Caco-2 (cell line): ENCODE measurements at regions not wholly inside any gene's neighbourhood (a gene's known extent, or its start where the extent isn't known, plus 50 kb on each side); places are given as distances from the start of the nearest gene placed in this dataset.

Experiments used
- BruUV-seq: library from RNA; stranded (reverse); fragments of 400-500 nt; replicated peaks from 2 replicates; lab custom pipeline; 2021; lab: Mats Ljungman, UMichigan
- CTCF ChIA-PET: fragments of 300-600 bp; sonication (Branson Sonifier 250); formaldehyde crosslinking; loops from one replicate; lab custom pipeline; 2022; ENCODE audit warnings: antibody characterized with exemption; lab: Charles Lee
- POLR2A ChIA-PET: fragments of 300-600 bp; sonication (Branson Sonifier 250); formaldehyde crosslinking; loops from one replicate; lab custom pipeline; 2022; ENCODE audit warnings: antibody characterized with exemption; lab: Charles Lee
- DNase-seq, 2 experiments: peaks; one replicate each; pipeline versions ENCODE4 v3.0.0 to v3.0.0-alpha.2; 2020 to 2022
- H3K27me3 ChIP-seq: replicated peaks from 2 replicates; pipeline ENCODE4 v1.6.0; 2011; ENCODE audit warnings: low read length; ENCODE audit not compliant: control insufficient read depth, insufficient read depth
- H3K36me3 ChIP-seq: 2 replicates; pipeline ENCODE4 v1.5.1; 2011; ENCODE audit warnings: low read length; ENCODE audit not compliant: control insufficient read depth, insufficient read depth
- H3K4me1 ChIP-seq: fragments of 250-450 bp; sonication (Bioruptor Pico); 2 replicates; pipeline ENCODE4 v1.5.1; 2020; ENCODE audit warnings: mild to moderate bottlenecking
- H3K4me3 ChIP-seq: 2 replicates; pipeline ENCODE4 v1.5.1; 2011; ENCODE audit warnings: low read depth, mild to moderate bottlenecking, control low read depth, low read length
- H3K9me3 ChIP-seq: fragments of 250-450 bp; sonication (Bioruptor Pico); 2 replicates; pipeline ENCODE4 v1.5.1; 2020; ENCODE audit warnings: mild to moderate bottlenecking, moderate library complexity
- H3K27ac Mint-ChIP-seq: one replicate; pipeline ENCODE4 v1.8.0; 2022; ENCODE audit warnings: mixed read lengths; ENCODE audit not compliant: unreplicated experiment
- H3K27me3 Mint-ChIP-seq: one replicate; pipeline ENCODE4 v1.8.0; 2022; ENCODE audit warnings: mixed read lengths; ENCODE audit not compliant: insufficient read depth, unreplicated experiment
- H3K36me3 Mint-ChIP-seq: one replicate; pipeline ENCODE4 v1.8.0; 2022; ENCODE audit warnings: mild to moderate bottlenecking, mixed read lengths; ENCODE audit not compliant: insufficient read depth, unreplicated experiment
- H3K4me1 Mint-ChIP-seq: one replicate; pipeline ENCODE4 v1.8.0; 2022; ENCODE audit warnings: low read depth, mixed read lengths; ENCODE audit not compliant: unreplicated experiment
- H3K4me3 Mint-ChIP-seq: one replicate; pipeline ENCODE4 v1.8.0; 2022; ENCODE audit warnings: mild to moderate bottlenecking, moderate library complexity, mixed read lengths; ENCODE audit not compliant: unreplicated experiment
- H3K9me3 Mint-ChIP-seq: one replicate; pipeline ENCODE4 v1.8.0; 2022; ENCODE audit warnings: mixed read lengths; ENCODE audit not compliant: unreplicated experiment
- CTCF ChIP-seq, 2 experiments: fragments of 200-600 bp in 1 of 2; IDR thresholded peaks; 1 replicate in 1 of 2; 2 replicates in 1 of 2; pipeline versions ENCODE4 v1.5.1 to v1.8.0; 2011 to 2022; ENCODE audit warnings: antibody characterized with exemption in 1 of 2, control low read depth in 1 of 2, inconsistent platforms in 1 of 2, low read depth in 1 of 2, low read length in 1 of 2, mild to moderate bottlenecking in 1 of 2, moderate library complexity in 1 of 2; ENCODE audit not compliant: insufficient read depth in 1 of 2, severe bottlenecking in 1 of 2, unreplicated experiment in 1 of 2
- intact Hi-C: fragments of 100-400 bp; cut with micrococcal nuclease; formaldehyde crosslinking; loops from one replicate; pipeline ENCODE4 v1.10.0; 2022; ENCODE audit not compliant: unreplicated experiment

- no TSS peak for BruUV-seq
- no peak for DNase-seq
- Histone ChIP-seq H3K27me3 (no peaks in the 10 kb centered on the region), H3K9me3 (no peaks in the 10 kb centered on the region), H3K36me3 (no peaks in the 10 kb centered on the region), H3K4me1 (no peaks in the 10 kb centered on the region), H3K4me3 (no peak overlapping the region)
- no peak for TF ChIP-seq CTCF (IDR thresholded peaks at IDR 0.05; ENCODE audit: insufficient read depth in 1 of 2, low read depth in 1 of 2, low read length in 1 of 2, severe bottlenecking in 1 of 2, unreplicated experiment in 1 of 2)
- intact Hi-C loops, result no loop called here
- POLR2A ChIA-PET, result no interaction called here
- Mint-ChIP-seq H3K9me3 (no peaks in the 10 kb centered on the region), H3K36me3 (no peaks in the 10 kb centered on the region), H3K27ac (no peak overlapping the region), H3K4me1 (no peaks in the 10 kb centered on the region), H3K4me3 (no peak overlapping the region), H3K27me3 (peaks cover 19% of the 10 kb centered on the region)
- CTCF ChIA-PET, result no interaction called here
These were observed 246.0 kb upstream of the KIF2A start for GRCh38 chr5:62059960-62060359.

- no peaks in the 10 kb centered on the region for H3K9me3 ChIP-seq
- ChIA-PET CTCF (no interaction called here), POLR2A (no interaction called here)
- Mint-ChIP-seq H3K36me3 (no peaks in the 10 kb centered on the region), H3K4me3 (no peak overlapping the region), H3K4me1 (no peaks in the 10 kb centered on the region), H3K27me3 (peaks cover 10% of the 10 kb centered on the region), H3K9me3 (no peaks in the 10 kb centered on the region), H3K27ac (no peak overlapping the region)
- BruUV-seq, result no TSS peak
- H3K36me3 ChIP-seq, result no peaks in the 10 kb centered on the region
- TF ChIP-seq CTCF (IDR thresholded peaks at IDR 0.05; ENCODE audit: insufficient read depth in 1 of 2, low read depth in 1 of 2, low read length in 1 of 2, severe bottlenecking in 1 of 2, unreplicated experiment in 1 of 2), result no peak
- no peaks in the 10 kb centered on the region for H3K27me3 ChIP-seq
- no peaks in the 10 kb centered on the region for H3K4me1 ChIP-seq
- no peak overlapping the region for H3K4me3 ChIP-seq
- intact Hi-C loops, result no loop called here
- DNase-seq, result no peak
These were observed 241.0 kb upstream of the KIF2A start for GRCh38 chr5:62065050-62065449.

- Mint-ChIP-seq H3K9me3 (no peaks in the 10 kb centered on the region), H3K4me1 (no peaks in the 10 kb centered on the region), H3K4me3 (no peak overlapping the region), H3K27ac (no peak overlapping the region), H3K27me3 (peaks cover 7% of the 10 kb centered on the region), H3K36me3 (no peaks in the 10 kb centered on the region)
- no peak for DNase-seq
- intact Hi-C loops, result no loop called here
- Histone ChIP-seq H3K36me3 (no peaks in the 10 kb centered on the region), H3K4me3 (no peak overlapping the region), H3K9me3 (no peaks in the 10 kb centered on the region), H3K27me3 (no peaks in the 10 kb centered on the region), H3K4me1 (no peaks in the 10 kb centered on the region)
- CTCF ChIA-PET, result interaction anchor here (0.6 kb wide), 1 partner anchor 106 kb away, joined by 4 read pairs; no protein-coding TSS in a partner anchor
- TF ChIP-seq CTCF (IDR thresholded peaks at IDR 0.05; ENCODE audit: insufficient read depth in 1 of 2, low read depth in 1 of 2, low read length in 1 of 2, severe bottlenecking in 1 of 2, unreplicated experiment in 1 of 2), result no peak
- BruUV-seq, result no TSS peak
- POLR2A ChIA-PET, result no interaction called here
These were observed 239.2 kb upstream of the KIF2A start for GRCh38 chr5:62066761-62067277.
